Activated CD4-positive, alpha-beta memory T cell treated with anti-CD3 and anti-CD28 coated beads, Interleukin-2, amount 10 ng/mL, durations not matched to agents 7 days and 5 days (primary cell): ENCODE measurements at regions not wholly inside any gene's neighbourhood (a gene's known extent, or its start where the extent isn't known, plus 50 kb on each side); places are given as distances from the start of the nearest gene placed in this dataset.
"Not testable (repeated sequence)": the region's sequence is repeated elsewhere in the genome, so short reads cannot be mapped to it uniquely, and the experiment has no call there.

Experiments used
- CTCF ChIA-PET: fragments of 350-600 bp; sonication (Branson Sonifier 250); formaldehyde crosslinking; loops from one replicate; lab custom pipeline; 2021; ENCODE audit warnings: antibody characterized with exemption, inconsistent platforms; lab: Charles Lee
- POLR2A ChIA-PET: fragments of 350-600 bp; sonication (Branson Sonifier 250); formaldehyde crosslinking; loops from one replicate; lab custom pipeline; 2021; ENCODE audit warnings: antibody characterized with exemption; lab: Charles Lee
- DNase-seq: peaks from one replicate; pipeline ENCODE4 v3.0.0-alpha.2; 2020
- H3K27ac Mint-ChIP-seq: one replicate; pipeline ENCODE4 v1.8.0; 2021; ENCODE audit warnings: mild to moderate bottlenecking, mixed read lengths
- H3K27me3 Mint-ChIP-seq: one replicate; pipeline ENCODE4 v1.8.0; 2021; ENCODE audit warnings: mixed read lengths
- H3K36me3 Mint-ChIP-seq: one replicate; pipeline ENCODE4 v1.8.0; 2021; ENCODE audit warnings: low read depth, mixed read lengths
- H3K4me1 Mint-ChIP-seq: one replicate; pipeline ENCODE4 v1.8.0; 2021; ENCODE audit warnings: mixed read lengths
- H3K4me3 Mint-ChIP-seq: one replicate; pipeline ENCODE4 v1.8.0; 2021; ENCODE audit warnings: mild to moderate bottlenecking, mixed read lengths
- H3K9me3 Mint-ChIP-seq: one replicate; pipeline ENCODE4 v1.8.0; 2021; ENCODE audit warnings: mixed read lengths

- H3K9me3 Mint-ChIP-seq: no peaks in the 10 kb centered on the region
- no peaks in the 10 kb centered on the region for H3K36me3 Mint-ChIP-seq
- ChIA-PET POLR2A (no interaction called here), CTCF (no interaction called here)
- H3K4me3 Mint-ChIP-seq: no peak overlapping the region
- H3K27ac Mint-ChIP-seq: no peak overlapping the region
- H3K4me1 Mint-ChIP-seq: no peaks in the 10 kb centered on the region
- H3K27me3 Mint-ChIP-seq: no peaks in the 10 kb centered on the region
- DNase-seq: no peak
Observed at GRCh38 chr3:144777906-144778305, 806.3 kb downstream of the DIPK2A start.

- Mint-ChIP-seq H3K9me3 (no peaks in the 10 kb centered on the region), H3K4me3 (no peak overlapping the region), H3K36me3 (no peaks in the 10 kb centered on the region), H3K27me3 (no peaks in the 10 kb centered on the region), H3K4me1 (no peaks in the 10 kb centered on the region), H3K27ac (no peak overlapping the region)
- ChIA-PET POLR2A (no interaction called here), CTCF (no interaction called here)
- DNase-seq: no peak
Observed at GRCh38 chr3:144791034-144791433, 819.4 kb downstream of the DIPK2A start.

- Mint-ChIP-seq H3K9me3 (no peaks in the 10 kb centered on the region), H3K36me3 (no peaks in the 10 kb centered on the region), H3K27ac (no peak overlapping the region), H3K27me3 (no peaks in the 10 kb centered on the region), H3K4me1 (no peaks in the 10 kb centered on the region), H3K4me3 (no peak overlapping the region)
- POLR2A ChIA-PET: no interaction called here
- CTCF ChIA-PET: no interaction called here
- no peak for DNase-seq
Observed at GRCh38 chr3:144801890-144802289, 830.3 kb downstream of the DIPK2A start.

GRCh38 chr3:144809380-144809779, 837.8 kb downstream of the DIPK2A start:
- no peak overlapping the region for H3K27ac Mint-ChIP-seq
- DNase-seq: no peak
- H3K9me3 Mint-ChIP-seq: no peaks in the 10 kb centered on the region
- CTCF ChIA-PET: no interaction called here
- no peak overlapping the region for H3K4me3 Mint-ChIP-seq
- no peaks in the 10 kb centered on the region for H3K27me3 Mint-ChIP-seq
- H3K36me3 Mint-ChIP-seq: no peaks in the 10 kb centered on the region
- H3K4me1 Mint-ChIP-seq: no peaks in the 10 kb centered on the region
- POLR2A ChIA-PET: no interaction called here

- CTCF ChIA-PET: no interaction called here
- no peaks in the 10 kb centered on the region for H3K27me3 Mint-ChIP-seq
- no peaks in the 10 kb centered on the region for H3K36me3 Mint-ChIP-seq
- no peaks in the 10 kb centered on the region for H3K4me1 Mint-ChIP-seq
- H3K27ac Mint-ChIP-seq: no peak overlapping the region
- H3K9me3 Mint-ChIP-seq: no peaks in the 10 kb centered on the region
- no peak overlapping the region for H3K4me3 Mint-ChIP-seq
- DNase-seq: no peak
- POLR2A ChIA-PET: no interaction called here
Observed at GRCh38 chr3:144810160-144810559, 838.5 kb downstream of the DIPK2A start.

- Mint-ChIP-seq H3K27me3 (no peaks in the 10 kb centered on the region), H3K27ac (no peak overlapping the region), H3K36me3 (no peaks in the 10 kb centered on the region), H3K9me3 (no peaks in the 10 kb centered on the region), H3K4me3 (no peak overlapping the region), H3K4me1 (no peaks in the 10 kb centered on the region)
- ChIA-PET CTCF (no interaction called here), POLR2A (no interaction called here)
- no peak for DNase-seq
Observed at GRCh38 chr3:144815655-144816054, 844.0 kb downstream of the DIPK2A start.

GRCh38 chr3:144816323-144816722, 844.7 kb downstream of the DIPK2A start:
- POLR2A ChIA-PET: no interaction called here

GRCh38 chr3:144818973-144819372, 847.4 kb downstream of the DIPK2A start:
- DNase-seq: no peak
- H3K27ac Mint-ChIP-seq: no peak overlapping the region
- H3K27me3 Mint-ChIP-seq: no peaks in the 10 kb centered on the region
- POLR2A ChIA-PET: no interaction called here
- H3K9me3 Mint-ChIP-seq: no peaks in the 10 kb centered on the region
- H3K4me3 Mint-ChIP-seq: no peak overlapping the region
- CTCF ChIA-PET: no interaction called here
- H3K36me3 Mint-ChIP-seq: no peaks in the 10 kb centered on the region
- no peaks in the 10 kb centered on the region for H3K4me1 Mint-ChIP-seq

More at GRCh38 chr3:144816323-144816722, 844.7 kb downstream of the DIPK2A start:
- no peak overlapping the region for H3K27ac Mint-ChIP-seq
- no peaks in the 10 kb centered on the region for H3K27me3 Mint-ChIP-seq
- no peaks in the 10 kb centered on the region for H3K4me1 Mint-ChIP-seq
- no peak for DNase-seq
- CTCF ChIA-PET: interaction anchor here (0.5 kb wide), 1 partner anchor 1822 kb away, joined by 3 read pairs; no protein-coding TSS in a partner anchor
- no peak overlapping the region for H3K4me3 Mint-ChIP-seq
- H3K9me3 Mint-ChIP-seq: no peaks in the 10 kb centered on the region
- no peaks in the 10 kb centered on the region for H3K36me3 Mint-ChIP-seq

- H3K36me3 Mint-ChIP-seq, H3K27me3 Mint-ChIP-seq, H3K9me3 Mint-ChIP-seq, POLR2A ChIA-PET, DNase-seq, CTCF ChIA-PET, H3K27ac Mint-ChIP-seq, H3K4me3 Mint-ChIP-seq, H3K4me1 Mint-ChIP-seq: not testable (repeated sequence)
Observed at GRCh38 chr3:144820232-144820631, 848.6 kb downstream of the DIPK2A start.

- ChIA-PET CTCF (no interaction called here), POLR2A (no interaction called here)
- H3K9me3 Mint-ChIP-seq: no peaks in the 10 kb centered on the region
- no peak overlapping the region for H3K27ac Mint-ChIP-seq
- no peak overlapping the region for H3K4me3 Mint-ChIP-seq
- H3K27me3 Mint-ChIP-seq: no peaks in the 10 kb centered on the region
- no peak for DNase-seq
- H3K4me1 Mint-ChIP-seq: no peaks in the 10 kb centered on the region
- H3K36me3 Mint-ChIP-seq: no peaks in the 10 kb centered on the region
Observed at GRCh38 chr3:144820726-144821125, 849.1 kb downstream of the DIPK2A start.

GRCh38 chr3:144821583-144821982, 850.0 kb downstream of the DIPK2A start:
- Mint-ChIP-seq H3K4me1 (no peaks in the 10 kb centered on the region), H3K27me3 (no peaks in the 10 kb centered on the region), H3K36me3 (no peaks in the 10 kb centered on the region), H3K4me3 (no peak overlapping the region), H3K27ac (no peak overlapping the region), H3K9me3 (no peaks in the 10 kb centered on the region)
- CTCF ChIA-PET: no interaction called here
- no peak for DNase-seq
- POLR2A ChIA-PET: no interaction called here

GRCh38 chr3:144822671-144823070, 851.0 kb downstream of the DIPK2A start:
- DNase-seq: no peak
- H3K9me3 Mint-ChIP-seq: no peaks in the 10 kb centered on the region
- H3K27ac Mint-ChIP-seq: no peak overlapping the region
- CTCF ChIA-PET: no interaction called here
- H3K4me3 Mint-ChIP-seq: no peak overlapping the region
- no peaks in the 10 kb centered on the region for H3K36me3 Mint-ChIP-seq
- no peaks in the 10 kb centered on the region for H3K4me1 Mint-ChIP-seq
- no peaks in the 10 kb centered on the region for H3K27me3 Mint-ChIP-seq
- POLR2A ChIA-PET: no interaction called here

- CTCF ChIA-PET: no interaction called here
- no peak for DNase-seq
- Mint-ChIP-seq H3K9me3 (peaks cover 7% of the 10 kb centered on the region), H3K27ac (no peak overlapping the region), H3K36me3 (no peaks in the 10 kb centered on the region), H3K4me3 (no peak overlapping the region), H3K27me3 (no peaks in the 10 kb centered on the region), H3K4me1 (no peaks in the 10 kb centered on the region)
- POLR2A ChIA-PET: no interaction called here
Observed at GRCh38 chr3:144831955-144832716, 860.5 kb downstream of the DIPK2A start.

GRCh38 chr3:144839991-144840390, 868.4 kb downstream of the DIPK2A start:
- CTCF ChIA-PET: no interaction called here
- Mint-ChIP-seq H3K27me3 (no peaks in the 10 kb centered on the region), H3K36me3 (no peaks in the 10 kb centered on the region), H3K9me3 (peaks cover 11% of the 10 kb centered on the region), H3K4me1 (no peaks in the 10 kb centered on the region), H3K27ac (no peak overlapping the region), H3K4me3 (no peak overlapping the region)
- no peak for DNase-seq
- POLR2A ChIA-PET: no interaction called here
